Omental fat pad (tissue), 3 donors: ENCODE measurements at regions not wholly inside any gene's neighbourhood (a gene's known extent, or its start where the extent isn't known, plus 50 kb on each side); places are given as distances from the start of the nearest gene placed in this dataset.

Source experiments
- ATAC-seq: fragments of 150-250 bp; one replicate; pipeline ENCODE4 v1.9.1; 2016; ENCODE audit warnings: mild to moderate bottlenecking, moderate library complexity; ENCODE audit not compliant: low FRiP score
- DNase-seq: peaks from one replicate; pipeline ENCODE4 v3.0.0-alpha.2; 2019; ENCODE audit warnings: low spot score
- CTCF ChIP-seq, 3 donors: fragments of 450-650 bp; IDR thresholded peaks; one replicate each; pipeline ENCODE4 v1.5.1; 2016 to 2017; ENCODE audit warnings: antibody characterized with exemption in 3 of 3, mild to moderate bottlenecking in 3 of 3, moderate library complexity in 2 of 3

- no peak for TF ChIP-seq CTCF (IDR thresholded peaks at IDR 0.05)
Measured at GRCh38 chr6:241336-241865, 50.9 kb upstream of the DUSP22 start.

More at GRCh38 chr6:241336-241865, 50.9 kb upstream of the DUSP22 start:
- no peak for DNase-seq
- no peak for ATAC-seq
